HG02870 (cell line): ENCODE measurements at regions not wholly inside any gene's neighbourhood (a gene's known extent, or its start where the extent isn't known, plus 50 kb on each side); places are given as distances from the start of the nearest gene placed in this dataset.
"Not testable (repeated sequence)": the region's sequence is repeated elsewhere in the genome, so short reads cannot be mapped to it uniquely, and the experiment has no call there.

Experiments used
- ATAC-seq: cut with Tn5 transposase; IDR thresholded peaks from one replicate; pipeline ENCODE4 v1.9.1; 2021; ENCODE audit warnings: mild to moderate bottlenecking, moderate library complexity; ENCODE audit not compliant: unreplicated experiment

DNA sequence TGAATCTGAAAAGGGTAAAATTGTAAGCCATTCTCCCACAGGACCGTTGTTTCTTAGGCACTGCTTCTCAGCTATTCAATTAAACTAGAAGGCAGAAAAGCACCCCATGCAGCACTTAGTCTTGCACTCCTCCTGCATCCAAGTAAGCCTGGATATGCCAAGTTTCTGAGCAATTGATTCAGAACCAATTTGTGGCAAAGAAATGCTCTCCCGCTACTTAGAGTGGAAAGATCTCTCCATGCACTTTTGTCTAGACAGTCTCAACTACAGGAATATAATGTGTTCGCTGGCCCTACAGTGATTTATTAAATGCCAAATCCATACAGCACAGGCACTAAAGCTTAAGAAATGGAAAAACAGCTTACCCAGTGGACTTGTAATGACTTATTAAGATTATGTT lies 338.5 kb downstream of the HACE1 start:
- ATAC-seq, result no peak

DNA sequence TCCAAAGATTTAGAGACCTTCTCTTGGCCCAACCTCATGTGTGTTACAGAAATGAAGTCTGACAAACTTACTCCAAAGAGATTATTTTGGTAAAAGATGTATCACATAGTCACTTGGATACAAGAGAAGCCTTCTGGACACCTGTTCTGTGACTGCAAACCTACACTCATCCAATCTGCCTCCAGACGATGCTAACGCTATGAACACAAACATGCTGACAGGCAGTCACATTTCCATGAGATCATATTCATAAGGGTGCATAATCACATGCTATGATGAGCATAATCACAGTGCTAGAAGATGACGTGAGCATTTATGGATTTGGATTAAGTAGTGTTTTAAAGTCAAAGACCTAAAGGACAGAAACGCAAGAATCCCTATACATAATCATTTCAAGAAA lies 340.2 kb downstream of the HACE1 start:
- no peak for ATAC-seq

DNA sequence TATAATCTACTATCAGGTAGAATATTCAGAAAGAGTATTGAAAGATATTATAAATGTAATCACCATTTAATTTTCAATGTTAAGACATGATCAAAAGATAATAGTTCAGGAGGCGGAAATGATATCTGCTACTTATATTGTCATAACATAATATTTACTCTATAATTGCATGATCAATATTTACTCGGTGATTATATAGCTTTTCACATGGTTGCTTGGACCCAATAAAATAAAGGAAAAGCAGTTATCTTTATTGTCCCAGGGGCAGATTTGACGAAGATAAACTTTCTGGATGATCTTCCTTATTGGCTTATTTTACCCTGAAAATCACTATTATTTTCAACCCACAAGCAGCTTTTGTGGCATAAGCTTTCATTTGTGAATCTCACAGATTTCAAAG lies 350.4 kb downstream of the HACE1 start:
- ATAC-seq, result no peak

- no peak for ATAC-seq
Observed at GRCh38 chr6:104506429-104506828, 353.3 kb downstream of the HACE1 start.

DNA sequence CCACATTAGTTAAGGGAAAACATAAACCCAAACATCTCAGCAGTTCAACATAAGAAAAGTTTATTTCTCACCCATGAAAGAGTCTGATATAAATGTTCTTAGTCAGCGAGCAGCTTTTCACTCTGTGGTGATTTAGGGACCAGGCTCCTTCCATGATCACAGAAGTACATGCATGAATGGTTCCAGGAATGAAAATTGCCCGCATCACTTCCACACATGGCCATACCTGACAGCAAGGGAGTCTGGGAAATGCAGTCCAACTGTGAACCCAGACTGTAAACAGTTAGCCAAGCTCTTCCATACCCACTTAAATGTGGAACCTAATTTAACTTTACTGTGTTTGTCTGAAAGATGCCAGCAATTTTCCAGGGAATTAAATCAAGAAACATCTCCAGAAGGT lies 353.9 kb downstream of the HACE1 start:
- no peak for ATAC-seq

DNA sequence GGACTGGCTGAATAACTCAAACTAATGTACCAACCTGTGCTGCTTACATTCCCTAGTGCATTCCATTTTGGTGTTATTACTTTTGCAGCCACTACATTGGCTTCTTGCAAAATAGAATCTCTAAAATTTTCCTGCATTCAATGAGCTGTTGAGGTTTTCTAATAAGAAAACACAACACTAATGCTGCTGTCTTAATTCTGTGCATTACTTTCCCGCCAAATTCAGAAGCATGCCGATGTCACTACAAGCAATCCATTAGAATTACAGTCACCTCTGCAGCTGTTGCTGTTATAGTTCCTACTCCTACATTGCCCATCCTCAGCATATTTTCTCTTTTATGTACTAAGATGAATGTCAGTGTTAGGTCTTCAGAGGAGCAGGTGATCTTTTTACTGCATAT lies 359.5 kb downstream of the HACE1 start:
- ATAC-seq, result no peak

DNA sequence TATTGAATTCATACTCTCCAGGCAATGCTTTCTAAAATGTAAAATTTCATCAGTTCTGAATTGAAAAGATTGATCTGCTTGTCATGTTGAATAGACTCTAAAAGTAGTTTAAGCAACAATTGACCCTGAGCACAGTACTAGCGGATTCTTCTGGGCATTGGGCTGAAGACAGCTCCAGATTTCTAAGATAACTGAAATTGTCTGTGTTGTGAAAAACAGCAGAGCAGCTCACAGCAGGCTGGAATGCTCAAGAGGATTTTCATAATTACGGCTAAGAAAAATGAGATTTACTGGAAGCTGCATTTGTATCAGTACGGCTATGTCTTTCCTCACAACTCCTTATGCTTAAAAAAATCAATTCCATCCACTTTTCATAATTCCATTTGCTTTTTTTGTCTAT lies 373.7 kb downstream of the HACE1 start:
- no peak for ATAC-seq

GRCh38 chr6:104484626-104485025 lies 375.1 kb downstream of the HACE1 start:
- ATAC-seq, result no peak

DNA sequence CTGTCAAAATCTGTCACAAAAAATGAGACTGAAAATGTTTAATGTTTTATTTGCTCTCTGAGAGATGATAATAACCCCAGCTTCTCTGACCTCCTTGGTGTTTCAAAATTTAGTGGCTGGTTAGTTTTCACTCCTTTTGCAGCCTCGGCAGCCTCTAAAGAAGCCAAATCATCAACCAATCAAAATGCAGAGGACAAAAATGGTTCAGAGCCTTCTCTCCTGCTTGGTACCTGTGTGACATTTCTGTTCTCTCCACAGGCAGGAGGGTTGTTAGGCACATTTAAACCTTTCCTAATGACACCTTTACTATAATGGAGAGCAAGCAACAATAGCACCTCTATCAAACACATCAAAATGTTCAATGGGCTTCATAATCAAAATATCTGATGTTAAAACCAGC lies 375.5 kb downstream of the HACE1 start:
- ATAC-seq, result no peak

- no peak for ATAC-seq
Observed at GRCh38 chr6:104483225-104483834, 376.4 kb downstream of the HACE1 start.

DNA sequence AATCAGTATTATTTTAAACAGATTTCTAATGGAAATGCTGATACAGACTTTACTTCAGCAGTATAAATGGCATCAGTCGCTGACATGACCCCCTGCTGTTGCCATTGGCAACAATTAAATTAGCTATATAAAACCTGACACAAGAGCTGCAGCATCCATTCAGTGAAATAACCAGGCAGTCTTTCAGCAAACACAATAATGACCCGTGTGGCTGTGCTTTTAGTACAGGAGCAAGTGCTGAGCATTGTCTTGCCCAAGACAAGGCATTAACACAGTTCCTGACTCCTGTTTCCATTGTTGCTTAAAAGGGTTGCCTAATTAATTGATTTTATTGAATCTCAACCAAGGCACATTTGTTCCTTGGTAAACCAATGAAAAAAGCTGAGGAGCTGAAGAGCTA lies 382.1 kb downstream of the HACE1 start:
- no peak for ATAC-seq

- no peak for ATAC-seq
Observed at GRCh38 chr6:104473021-104473429, 386.7 kb downstream of the HACE1 start.

DNA sequence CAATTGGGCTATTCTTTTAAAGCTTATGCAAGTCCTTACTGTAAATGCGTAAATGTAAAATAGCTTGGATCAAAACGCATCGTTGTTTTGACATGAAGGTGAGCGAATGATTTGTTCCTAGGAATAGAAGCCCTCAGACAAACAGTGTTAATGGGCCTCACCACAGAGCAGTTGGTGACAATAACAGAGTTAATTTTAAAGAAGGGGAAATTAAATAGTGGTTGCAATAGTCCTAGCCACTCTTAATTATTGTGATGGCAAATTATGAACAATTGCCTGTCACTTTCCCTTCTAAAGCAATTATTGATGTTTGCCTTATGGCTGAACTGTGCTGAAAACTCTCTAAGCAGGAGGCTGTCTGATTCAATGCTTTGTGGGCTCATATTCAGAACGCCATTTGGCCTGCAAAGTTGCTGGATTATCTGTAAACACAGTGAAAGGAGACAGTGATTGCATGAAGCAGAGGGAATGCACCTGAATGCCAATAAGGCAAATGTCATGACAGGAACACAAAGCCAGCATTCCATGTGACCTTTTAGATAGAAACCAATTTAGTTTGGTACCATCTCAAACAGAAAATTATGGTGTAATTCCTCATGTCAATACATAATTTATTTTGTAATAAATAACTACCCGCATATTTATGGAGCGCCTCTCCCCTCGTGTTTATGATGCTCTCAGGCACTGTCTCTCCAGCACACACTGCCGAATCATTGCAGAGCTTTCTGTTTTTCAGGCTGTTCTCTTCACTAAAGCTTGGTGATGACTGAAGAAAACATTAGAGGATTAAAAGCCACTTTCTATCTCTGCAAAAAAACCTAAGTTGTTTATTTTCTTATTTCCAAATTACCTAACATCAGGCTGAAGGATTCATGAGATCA lies 387.5 kb downstream of the HACE1 start:
- no peak for ATAC-seq

- ATAC-seq, result no peak
Observed at GRCh38 chr6:104466306-104466705, 393.4 kb downstream of the HACE1 start.

DNA sequence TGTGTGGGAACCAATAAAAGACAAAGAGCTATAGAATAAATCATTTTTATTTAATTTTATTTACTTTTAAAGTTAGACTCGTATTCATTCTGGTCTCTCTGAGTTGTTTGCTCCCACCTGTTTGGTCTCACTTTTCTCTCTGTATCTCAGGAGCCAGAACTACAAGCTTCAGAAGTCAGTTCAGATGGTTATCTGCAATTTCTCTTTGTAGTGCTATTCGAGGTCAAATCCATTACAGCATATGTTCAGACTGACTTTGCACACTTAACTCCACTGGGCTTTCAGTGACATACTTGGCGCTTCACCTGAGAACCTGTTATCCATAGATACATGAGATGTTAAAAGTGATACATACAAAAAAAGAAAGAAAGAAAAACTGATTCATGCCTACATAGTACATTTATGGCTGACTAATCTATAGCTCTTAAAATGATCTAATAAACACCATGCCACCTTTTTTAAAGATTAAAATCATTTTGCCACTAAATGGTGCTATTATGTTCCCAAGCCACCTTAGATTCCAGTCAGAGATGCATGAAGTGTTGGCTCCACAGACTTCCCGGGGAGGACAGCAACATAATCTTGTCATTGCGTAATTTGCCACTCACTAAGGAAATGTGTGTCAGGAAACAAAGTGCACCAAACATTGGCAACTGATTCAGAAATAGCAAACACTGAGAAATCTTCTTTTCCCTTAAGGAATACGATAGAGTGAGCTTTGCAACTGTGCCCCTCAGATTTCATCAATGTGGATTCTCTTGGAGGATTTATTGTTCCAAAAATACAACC lies 396.7 kb downstream of the HACE1 start:
- ATAC-seq, result no peak

GRCh38 chr6:104460738-104461483 lies 398.8 kb downstream of the HACE1 start:
- peak; percentile 50 for ATAC-seq

DNA sequence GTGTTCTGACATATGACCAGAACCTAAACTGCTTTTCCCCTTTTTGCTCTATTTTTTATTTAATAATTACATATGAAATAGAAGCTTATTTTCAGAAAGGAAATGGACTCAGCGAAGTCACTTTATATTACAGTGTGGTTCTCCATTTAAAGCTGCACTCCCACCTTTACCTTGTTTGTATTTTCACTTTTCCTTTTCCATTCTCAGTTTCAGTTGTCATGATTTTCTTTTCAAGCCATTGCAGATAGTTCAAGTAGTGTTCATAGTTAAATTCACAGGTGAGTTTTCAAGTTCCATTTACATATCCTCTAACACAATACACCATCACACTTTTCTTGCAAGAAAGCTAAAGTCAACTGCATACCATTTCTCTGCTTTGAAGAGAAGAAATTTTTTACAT lies 400.2 kb downstream of the HACE1 start:
- peak; percentile 79 for ATAC-seq

GRCh38 chr6:104449918-104450317 lies 409.8 kb downstream of the HACE1 start:
- ATAC-seq, result no peak

DNA sequence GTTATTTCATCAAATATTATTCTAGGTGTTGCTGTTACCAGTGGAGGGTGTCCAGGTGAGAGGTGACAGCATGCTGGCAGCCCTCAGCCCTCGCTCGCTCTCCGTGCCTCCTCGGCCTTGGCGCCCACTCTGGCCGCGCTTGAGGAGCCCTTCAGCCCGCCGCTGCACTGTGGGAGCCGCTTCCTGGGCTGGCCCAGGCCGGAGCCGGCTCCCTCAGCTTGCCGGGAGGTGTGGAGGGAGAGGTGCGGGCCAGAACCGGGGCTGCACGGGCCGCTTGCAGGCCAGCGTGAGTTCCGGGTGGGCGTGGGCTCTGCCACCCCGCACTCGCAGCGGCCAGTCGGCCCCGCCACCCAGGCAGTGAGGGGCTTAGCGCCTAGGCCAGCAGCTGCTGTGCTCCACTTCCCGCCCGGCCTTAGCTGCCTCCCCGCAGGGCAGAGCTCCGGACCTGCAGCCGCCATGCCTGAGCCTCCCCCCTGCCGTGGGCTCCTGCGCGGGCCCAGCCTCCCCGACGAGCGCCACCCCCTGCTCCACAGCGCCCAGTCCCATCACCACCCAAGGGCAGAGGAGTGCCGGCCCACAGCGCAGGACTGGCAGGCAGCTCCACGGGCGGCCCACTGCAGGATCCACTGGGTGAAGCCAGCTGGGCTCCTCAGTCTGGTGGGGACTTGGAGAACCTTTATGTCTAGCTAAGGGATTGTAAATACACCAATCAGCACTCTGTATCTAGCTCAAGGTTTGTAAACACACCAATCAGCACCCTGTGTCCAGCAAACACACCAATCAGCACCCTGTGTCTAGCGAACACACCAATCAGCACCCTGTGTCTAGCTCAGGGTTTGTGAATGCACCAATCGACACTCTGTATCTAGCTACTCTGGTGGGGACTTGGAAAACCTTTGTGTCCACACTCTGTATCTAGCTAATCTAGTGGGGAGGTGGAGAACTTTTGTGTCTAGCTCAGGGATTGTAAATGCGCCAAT lies 413.3 kb downstream of the HACE1 start:
- not testable (repeated sequence) for ATAC-seq

DNA sequence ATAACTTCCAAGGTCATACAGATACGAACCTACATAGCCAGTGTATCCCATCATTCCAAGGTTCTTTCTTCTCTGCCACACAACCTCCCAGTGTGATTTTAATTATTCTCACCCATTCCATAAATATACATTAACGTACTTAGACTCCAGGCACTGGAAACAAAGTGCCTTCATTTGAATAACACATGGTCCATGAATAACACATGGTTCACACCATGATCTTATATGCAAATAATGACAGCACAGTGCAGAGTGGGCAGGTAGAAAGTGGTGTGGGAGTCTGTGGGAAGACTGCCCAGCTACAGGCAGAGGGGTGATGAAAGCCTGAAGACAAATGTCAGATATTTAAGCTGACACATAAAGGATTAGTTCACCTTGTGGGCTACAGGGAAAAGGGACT lies 425.2 kb downstream of the HACE1 start:
- ATAC-seq, result no peak
